Neuronal stem cell (in vitro differentiated cells): ENCODE measurements at regions not wholly inside any gene's neighbourhood (a gene's known extent, or its start where the extent isn't known, plus 50 kb on each side); places are given as distances from the start of the nearest gene placed in this dataset.

Experiments
- DNase-seq: peaks from one replicate; pipeline ENCODE4 v3.0.0-alpha.2; 2013; ENCODE audit warnings: low spot score
- H2AFZ ChIP-seq: one replicate; pipeline ENCODE4 v1.6.1; 2013; ENCODE audit warnings: mild to moderate bottlenecking, low read length, inconsistent platforms
- H2AK5ac ChIP-seq: 2 replicates; pipeline ENCODE4 v1.6.1; 2013; ENCODE audit warnings: low read depth, mild to moderate bottlenecking, inconsistent platforms, low read length, moderate library complexity, mixed read lengths
- H2BK120ac ChIP-seq: 2 replicates; pipeline ENCODE4 v1.6.1; 2013; ENCODE audit warnings: low read depth, mild to moderate bottlenecking, inconsistent platforms, low read length, moderate library complexity, mixed read lengths
- H2BK12ac ChIP-seq: one replicate; pipeline ENCODE4 v1.6.1; 2013; ENCODE audit warnings: low read length, inconsistent platforms
- H2BK15ac ChIP-seq: 2 replicates; pipeline ENCODE4 v1.6.1; 2013; ENCODE audit warnings: mild to moderate bottlenecking, low read length, inconsistent platforms, mixed read lengths
- H2BK5ac ChIP-seq: one replicate; pipeline ENCODE4 v1.6.1; 2013; ENCODE audit warnings: inconsistent platforms, mild to moderate bottlenecking, low read length, moderate library complexity
- H3K14ac ChIP-seq: one replicate; pipeline ENCODE4 v1.6.1; 2013; ENCODE audit warnings: low read length, inconsistent platforms
- H3K18ac ChIP-seq: 2 replicates; pipeline ENCODE4 v1.6.1; 2013; ENCODE audit warnings: low read length, inconsistent platforms
- H3K23ac ChIP-seq: 2 replicates; pipeline ENCODE4 v1.6.1; 2013; ENCODE audit warnings: low read depth, mild to moderate bottlenecking, mixed read lengths, low read length, inconsistent platforms; ENCODE audit not compliant: poor library complexity
- H3K27ac ChIP-seq: replicated peaks from 3 replicates; pipeline ENCODE4 v1.5.1; 2013; ENCODE audit warnings: low read length, inconsistent platforms
- H3K27me3 ChIP-seq, 3 experiments: 2 replicates each; pipeline ENCODE4 v1.6.1; 2013; ENCODE audit warnings: low read length in 3 of 3, mild to moderate bottlenecking in 2 of 3, inconsistent platforms in 1 of 3, low read depth in 1 of 3, mixed read lengths in 1 of 3, moderate library complexity in 1 of 3; ENCODE audit not compliant: control insufficient read depth in 3 of 3, insufficient read depth in 3 of 3
- H3K36me3 ChIP-seq, 2 donors: replicated peaks in 1 of 2; 2 replicates each; pipeline ENCODE4 v1.6.1; 2013; ENCODE audit warnings: low read length in 2 of 2; ENCODE audit not compliant: control insufficient read depth in 2 of 2, insufficient read depth in 2 of 2
- H3K4ac ChIP-seq: 2 replicates; pipeline ENCODE4 v1.6.1; 2013; ENCODE audit warnings: inconsistent platforms, mild to moderate bottlenecking, low read length, moderate library complexity
- H3K4me1 ChIP-seq, 2 donors: 1 replicate in 1 of 2; 2 replicates in 1 of 2; pipeline ENCODE4 v1.6.1; 2013; ENCODE audit warnings: low read length in 2 of 2, low read depth in 1 of 2; ENCODE audit not compliant: control insufficient read depth in 2 of 2, insufficient read depth in 1 of 2
- H3K4me2 ChIP-seq: one replicate; pipeline ENCODE4 v1.6.1; 2013; ENCODE audit warnings: mild to moderate bottlenecking, low read length, inconsistent platforms; ENCODE audit not compliant: insufficient read depth, poor library complexity, severe bottlenecking
- H3K4me3 ChIP-seq, 2 donors: 2 replicates each; pipeline ENCODE4 v1.5.1; 2013; ENCODE audit warnings: low read length in 2 of 2, mild to moderate bottlenecking in 2 of 2, inconsistent platforms in 1 of 2, moderate library complexity in 1 of 2
- H3K79me1 ChIP-seq: one replicate; pipeline ENCODE4 v1.6.1; 2013; ENCODE audit warnings: low read depth, mild to moderate bottlenecking, inconsistent platforms, low read length, moderate library complexity
- H3K9ac ChIP-seq: one replicate; pipeline ENCODE4 v1.6.1; 2013; ENCODE audit warnings: mild to moderate bottlenecking, low read depth, low read length, inconsistent platforms; ENCODE audit not compliant: poor library complexity
- H3K9me3 ChIP-seq, 2 donors: replicated peaks in 1 of 2; 2 replicates each; pipeline versions ENCODE3 to v1.6.1; 2013; ENCODE audit warnings: low read length in 2 of 2, mild to moderate bottlenecking in 2 of 2, inconsistent platforms in 1 of 2, low read depth in 1 of 2, mixed read lengths in 1 of 2, moderate library complexity in 1 of 2; ENCODE audit not compliant: control insufficient read depth in 2 of 2, insufficient read depth in 1 of 2
- H4K8ac ChIP-seq: one replicate; pipeline ENCODE4 v1.6.1; 2013; ENCODE audit warnings: low read depth, mild to moderate bottlenecking, inconsistent platforms, low read length, moderate library complexity
- H4K91ac ChIP-seq: one replicate; pipeline ENCODE4 v1.6.1; 2013; ENCODE audit warnings: low read length, low read depth, mild to moderate bottlenecking, inconsistent platforms; ENCODE audit not compliant: poor library complexity
- WGBS, 2 donors: extraction: QIAGEN DNeasy Blood & Tissue Kit; methylation state at CpG; one replicate each; pipeline ENCODE4 v1.1.7; 2013; ENCODE audit warnings: missing lambda C conversion rate in 2 of 2, mixed read lengths in 1 of 2; ENCODE audit not compliant: insufficient read length in 2 of 2, insufficient replicate concordance in 1 of 2; ENCODE audit errors: extremely low coverage in 2 of 2; 5-methylcytosine and 5-hydroxymethylcytosine counted together

GRCh38 chr6:92380803-92381601 is 1038.4 kb downstream of the EPHA7 start:
- no peak overlapping the region for H2BK12ac ChIP-seq
- H2BK5ac ChIP-seq = no peak overlapping the region
- DNase-seq = no peak
- no peaks in the 10 kb centered on the region for H3K27me3 ChIP-seq
- no peak overlapping the region for H2AFZ ChIP-seq
- WGBS, 2 donors = no CpG with 5 or more reads among the region's 2 CpGs
- no peak overlapping the region for H3K14ac ChIP-seq
- H3K18ac ChIP-seq = no peak overlapping the region
- no peaks in the 10 kb centered on the region for H3K4me1 ChIP-seq
- no peak overlapping the region for H2BK15ac ChIP-seq
- no peak overlapping the region for H4K8ac ChIP-seq
- no peak overlapping the region for H3K9ac ChIP-seq
- H4K91ac ChIP-seq = no peak overlapping the region
- H3K4me3 ChIP-seq = no peak overlapping the region
- H3K36me3 ChIP-seq = no peaks in the 10 kb centered on the region
- H2BK120ac ChIP-seq = no peak overlapping the region
- H3K27ac ChIP-seq = no peak overlapping the region
- no peak overlapping the region for H2AK5ac ChIP-seq
- no peak overlapping the region for H3K4me2 ChIP-seq
- no peaks in the 10 kb centered on the region for H3K79me1 ChIP-seq
- no peaks in the 10 kb centered on the region for H3K9me3 ChIP-seq
- no peak overlapping the region for H3K23ac ChIP-seq
- H3K4ac ChIP-seq = no peak overlapping the region

GRCh38 chr6:92377137-92377536 is 1042.2 kb downstream of the EPHA7 start:
- H3K79me1 ChIP-seq = no peaks in the 10 kb centered on the region
- no peaks in the 10 kb centered on the region for H3K36me3 ChIP-seq
- H2BK120ac ChIP-seq = no peak overlapping the region
- H4K8ac ChIP-seq = no peak overlapping the region
- H2BK12ac ChIP-seq = no peak overlapping the region
- no peak for DNase-seq
- H4K91ac ChIP-seq = no peak overlapping the region
- H3K23ac ChIP-seq = no peak overlapping the region
- no peak overlapping the region for H3K4me2 ChIP-seq
- H2AK5ac ChIP-seq = no peak overlapping the region
- H3K4ac ChIP-seq = no peak overlapping the region
- H2AFZ ChIP-seq = no peak overlapping the region
- H3K9ac ChIP-seq = no peak overlapping the region
- no peak overlapping the region for H2BK15ac ChIP-seq
- no peak overlapping the region for H3K27ac ChIP-seq
- H3K4me1 ChIP-seq = no peaks in the 10 kb centered on the region
- H3K9me3 ChIP-seq = no peaks in the 10 kb centered on the region
- H2BK5ac ChIP-seq = no peak overlapping the region
- no peak overlapping the region for H3K14ac ChIP-seq
- H3K27me3 ChIP-seq = no peaks in the 10 kb centered on the region
- no peak overlapping the region for H3K4me3 ChIP-seq
- no peak overlapping the region for H3K18ac ChIP-seq

- no peak overlapping the region for H3K14ac ChIP-seq
- H2BK15ac ChIP-seq = no peak overlapping the region
- no peak overlapping the region for H2BK120ac ChIP-seq
- H2AK5ac ChIP-seq = no peak overlapping the region
- H3K9me3 ChIP-seq = no peaks in the 10 kb centered on the region
- no peak overlapping the region for H4K8ac ChIP-seq
- H3K9ac ChIP-seq = no peak overlapping the region
- no peaks in the 10 kb centered on the region for H3K27me3 ChIP-seq
- no peak overlapping the region for H4K91ac ChIP-seq
- H3K4me2 ChIP-seq = no peak overlapping the region
- no peaks in the 10 kb centered on the region for H3K4me1 ChIP-seq
- H2BK5ac ChIP-seq = no peak overlapping the region
- no CpG with 5 or more reads among the region's 3 CpGs for WGBS, 2 donors
- H3K79me1 ChIP-seq = no peaks in the 10 kb centered on the region
- H2AFZ ChIP-seq = no peak overlapping the region
- no peak overlapping the region for H3K4me3 ChIP-seq
- no peak overlapping the region for H2BK12ac ChIP-seq
- no peak overlapping the region for H3K4ac ChIP-seq
- H3K36me3 ChIP-seq = no peaks in the 10 kb centered on the region
- H3K27ac ChIP-seq = no peak overlapping the region
- no peak overlapping the region for H3K23ac ChIP-seq
- no peak for DNase-seq
- H3K18ac ChIP-seq = no peak overlapping the region
Measured at GRCh38 chr6:92376691-92377090, 1042.7 kb downstream of the EPHA7 start.

- no CpG with 5 or more reads among the region's 4 CpGs for WGBS, 2 donors
- H3K4ac ChIP-seq = no peak overlapping the region
Measured at GRCh38 chr6:92371211-92372208, 1047.8 kb downstream of the EPHA7 start.

More at GRCh38 chr6:92371211-92372208, 1047.8 kb downstream of the EPHA7 start:
- H3K9me3 ChIP-seq = no peaks in the 10 kb centered on the region
- H2AFZ ChIP-seq = no peak overlapping the region
- no peak overlapping the region for H3K4me2 ChIP-seq
- H3K14ac ChIP-seq = no peak overlapping the region
- H4K8ac ChIP-seq = no peak overlapping the region
- no peak overlapping the region for H3K27ac ChIP-seq
- H3K4me1 ChIP-seq = no peaks in the 10 kb centered on the region
- H3K4me3 ChIP-seq = no peak overlapping the region
- no peaks in the 10 kb centered on the region for H3K36me3 ChIP-seq
- no peak overlapping the region for H2AK5ac ChIP-seq
- no peak overlapping the region for H2BK120ac ChIP-seq
- H4K91ac ChIP-seq = no peak overlapping the region
- H3K18ac ChIP-seq = no peak overlapping the region
- no peak overlapping the region for H3K9ac ChIP-seq
- H3K23ac ChIP-seq = no peak overlapping the region
- no peak overlapping the region for H2BK15ac ChIP-seq
- H2BK5ac ChIP-seq = no peak overlapping the region
- no peaks in the 10 kb centered on the region for H3K79me1 ChIP-seq
- H2BK12ac ChIP-seq = no peak overlapping the region
- no peaks in the 10 kb centered on the region for H3K27me3 ChIP-seq
- DNase-seq = no peak
